HL-60/S4 (cell line): ENCODE measurements at regions not wholly inside any gene's neighbourhood (a gene's known extent, or its start where the extent isn't known, plus 50 kb on each side); places are given as distances from the start of the nearest gene placed in this dataset.
"Not testable (repeated sequence)": the region's sequence is repeated elsewhere in the genome, so short reads cannot be mapped to it uniquely, and the experiment has no call there.

Experiments
- in situ Hi-C: fragments of 300-500 bp; cut with MboI; formaldehyde crosslinking; loops from 2 replicates; pipeline ENCODE4 v1.14.3; 2022; ENCODE audit warnings: low sequenced_read_pairs

- in situ Hi-C loops = loop anchor here (10.0 kb wide), 1 partner anchor 227 kb away; no protein-coding TSS in a partner anchor
These were observed 218.1 kb downstream of the KCTD12 start for GRCh38 chr13:76668141-76668540.

GRCh38 chr13:76667551-76667950, 218.7 kb downstream of the KCTD12 start:
- in situ Hi-C loops = loop anchor here (10.0 kb wide), 1 partner anchor 227 kb away; no protein-coding TSS in a partner anchor

GRCh38 chr13:76663592-76664335, 222.4 kb downstream of the KCTD12 start:
- in situ Hi-C loops = loop anchor here (10.0 kb wide), 1 partner anchor 231 kb away; no protein-coding TSS in a partner anchor

GRCh38 chr13:76659074-76659473, 227.1 kb downstream of the KCTD12 start:
- in situ Hi-C loops = not testable (repeated sequence)

GRCh38 chr13:76656500-76656899, 229.7 kb downstream of the KCTD12 start:
- in situ Hi-C loops = no loop called here

- in situ Hi-C loops = no loop called here
These were observed 230.1 kb downstream of the KCTD12 start for GRCh38 chr13:76656056-76656455.

GRCh38 chr13:76654263-76654662, 231.9 kb downstream of the KCTD12 start:
- in situ Hi-C loops = no loop called here

GRCh38 chr13:76651286-76651685, 234.9 kb downstream of the KCTD12 start:
- in situ Hi-C loops = no loop called here

GRCh38 chr13:76647550-76647949, 238.7 kb downstream of the KCTD12 start:
- in situ Hi-C loops = no loop called here

- in situ Hi-C loops = no loop called here
These were observed 239.3 kb downstream of the KCTD12 start for GRCh38 chr13:76646946-76647345.

- in situ Hi-C loops = no loop called here
These were observed 240.6 kb downstream of the KCTD12 start for GRCh38 chr13:76645632-76646031.

GRCh38 chr13:76644906-76645305, 241.3 kb downstream of the KCTD12 start:
- in situ Hi-C loops = no loop called here

- in situ Hi-C loops = no loop called here
These were observed 242.6 kb downstream of the KCTD12 start for GRCh38 chr13:76643596-76643995.

GRCh38 chr13:76641056-76641455, 245.1 kb downstream of the KCTD12 start:
- in situ Hi-C loops = no loop called here

- in situ Hi-C loops = no loop called here
These were observed 247.3 kb downstream of the KCTD12 start for GRCh38 chr13:76638882-76639281.

- in situ Hi-C loops = no loop called here
These were observed 248.0 kb downstream of the KCTD12 start for GRCh38 chr13:76638181-76638580.

GRCh38 chr13:76637641-76638141, 248.5 kb downstream of the KCTD12 start:
- in situ Hi-C loops = no loop called here

GRCh38 chr13:76636829-76637228, 249.4 kb downstream of the KCTD12 start:
- in situ Hi-C loops = no loop called here

GRCh38 chr13:76635232-76636230, 250.7 kb downstream of the KCTD12 start:
- in situ Hi-C loops = no loop called here

- in situ Hi-C loops = no loop called here
These were observed 251.6 kb downstream of the KCTD12 start for GRCh38 chr13:76634431-76635191.
